IMR-90 (cell line): ENCODE measurements at regions not wholly inside any gene's neighbourhood (a gene's known extent, or its start where the extent isn't known, plus 50 kb on each side); places are given as distances from the start of the nearest gene placed in this dataset.

ENCODE experiments used
- ATAC-seq: fragments of 200-7000 bp; cut with Tn5 transposase; 2 replicates; pipeline ENCODE4 v1.9.1; 2020; ENCODE audit warnings: low read depth, mild to moderate bottlenecking, moderate library complexity
- BruUV-seq: library from RNA; stranded (reverse); fragments of 400-500 nt; replicated peaks from 2 replicates; lab custom pipeline; 2021; lab: Mats Ljungman, UMichigan
- CTCF ChIA-PET: fragments of 300-600 bp; formaldehyde crosslinking; extraction: SDS; loops from one replicate; lab custom pipeline; 2021; ENCODE audit warnings: antibody characterized with exemption; lab: Yijun Ruan, JAX
- POLR2A ChIA-PET: fragments of 300-600 bp; sonication (Branson Sonifier 250); formaldehyde crosslinking; loops from one replicate; lab custom pipeline; 2022; ENCODE audit warnings: antibody characterized with exemption; ENCODE audit not compliant: unreplicated experiment; lab: Charles Lee
- DNase-seq: peaks from one replicate; pipeline ENCODE4 v3.0.0; 2013
- H2AFZ ChIP-seq: replicated peaks from 2 replicates; pipeline ENCODE3; 2013; ENCODE audit warnings: low read length, mild to moderate bottlenecking; ENCODE audit not compliant: poor library complexity
- H2AK5ac ChIP-seq: 2 replicates; pipeline ENCODE4 v1.6.1; 2013; ENCODE audit warnings: low read depth, low read length, inconsistent platforms
- H2AK9ac ChIP-seq: replicated peaks from 2 replicates; pipeline ENCODE3; 2013; ENCODE audit warnings: mild to moderate bottlenecking, low read depth, low read length, moderate library complexity; ENCODE audit not compliant: poor library complexity
- H2BK120ac ChIP-seq: 2 replicates; pipeline ENCODE4 v1.6.1; 2013; ENCODE audit warnings: low read depth, low read length, inconsistent platforms
- H2BK15ac ChIP-seq: 3 replicates; pipeline ENCODE4 v1.6.1; 2013; ENCODE audit warnings: low read depth, low read length, inconsistent platforms
- H2BK20ac ChIP-seq: 2 replicates; pipeline ENCODE4 v1.6.1; 2013; ENCODE audit warnings: low read depth, mild to moderate bottlenecking, inconsistent platforms, low read length, moderate library complexity
- H2BK5ac ChIP-seq: 2 replicates; pipeline ENCODE4 v1.6.1; 2013; ENCODE audit warnings: mild to moderate bottlenecking, low read depth, low read length, inconsistent platforms; ENCODE audit not compliant: poor library complexity, severe bottlenecking
- H3K14ac ChIP-seq: replicated peaks from 2 replicates; pipeline ENCODE4 v1.6.1; 2013; ENCODE audit warnings: low read depth, low read length, inconsistent platforms
- H3K18ac ChIP-seq: 2 replicates; pipeline ENCODE4 v1.6.1; 2013; ENCODE audit warnings: low read depth, low read length, control low read depth
- H3K23ac ChIP-seq: 2 replicates; pipeline ENCODE4 v1.6.1; 2013; ENCODE audit warnings: low read depth, low read length, inconsistent platforms
- H3K27ac ChIP-seq: 2 replicates; pipeline ENCODE4 v1.5.1; 2013; ENCODE audit warnings: mild to moderate bottlenecking, control low read depth, low read length; ENCODE audit not compliant: insufficient read depth
- H3K27me3 ChIP-seq: 2 replicates; pipeline ENCODE4 v1.6.1; 2013; ENCODE audit warnings: low read length; ENCODE audit not compliant: control insufficient read depth, insufficient read depth
- H3K36me3 ChIP-seq: 2 replicates; pipeline ENCODE4 v1.6.1; 2013; ENCODE audit warnings: low read length, mixed read lengths; ENCODE audit not compliant: control insufficient read depth, insufficient read depth
- H3K4ac ChIP-seq: 2 replicates; pipeline ENCODE4 v1.6.1; 2013; ENCODE audit warnings: low read depth, low read length, inconsistent platforms
- H3K4me1 ChIP-seq: 2 replicates; pipeline ENCODE4 v1.6.1; 2013; ENCODE audit warnings: low read length, mixed read lengths; ENCODE audit not compliant: control insufficient read depth, insufficient read depth
- H3K4me2 ChIP-seq: 2 replicates; pipeline ENCODE4 v1.6.1; 2013; ENCODE audit warnings: low read depth, mild to moderate bottlenecking, control low read depth, low read length, moderate library complexity
- H3K4me3 ChIP-seq: 2 replicates; pipeline ENCODE4 v1.5.1; 2013; ENCODE audit warnings: low read depth, mild to moderate bottlenecking, control low read depth, low read length, moderate library complexity; ENCODE audit not compliant: insufficient read depth
- H3K56ac ChIP-seq: 2 replicates; pipeline ENCODE4 v1.6.1; 2013; ENCODE audit warnings: low read length, inconsistent platforms; ENCODE audit not compliant: insufficient read depth; ENCODE audit errors: extremely low read depth
- H3K79me1 ChIP-seq, 2 experiments: 2 replicates each; pipeline ENCODE4 v1.6.1; 2013; ENCODE audit warnings: low read length in 2 of 2, inconsistent platforms in 1 of 2, low read depth in 1 of 2
- H3K9ac ChIP-seq: 2 replicates; pipeline ENCODE4 v1.6.1; 2013; ENCODE audit warnings: low read depth, low read length, control low read depth
- H3K9me1 ChIP-seq: 2 replicates; pipeline ENCODE4 v1.6.1; 2013; ENCODE audit warnings: low read length, inconsistent platforms; ENCODE audit not compliant: insufficient read depth
- H3K9me3 ChIP-seq: 2 replicates; pipeline ENCODE4 v1.6.1; 2013; ENCODE audit warnings: low read length; ENCODE audit not compliant: control insufficient read depth, insufficient read depth
- H4K20me1 ChIP-seq: 2 replicates; pipeline ENCODE4 v1.6.1; 2013; ENCODE audit warnings: low read length, inconsistent platforms; ENCODE audit not compliant: insufficient read depth
- H4K5ac ChIP-seq: 2 replicates; pipeline ENCODE4 v1.6.1; 2013; ENCODE audit warnings: mild to moderate bottlenecking, low read depth, low read length, control low read depth
- H4K8ac ChIP-seq, 2 experiments: 2 replicates each; pipeline ENCODE4 v1.6.1; 2013; ENCODE audit warnings: low read depth in 2 of 2, low read length in 2 of 2, control low read depth in 1 of 2, inconsistent platforms in 1 of 2
- H4K91ac ChIP-seq: 2 replicates; pipeline ENCODE4 v1.6.1; 2013; ENCODE audit warnings: low read depth, low read length, inconsistent platforms; ENCODE audit not compliant: insufficient read depth
- FOS ChIP-seq: fragments of 150-350 bp; IDR thresholded peaks from 2 replicates; pipeline ENCODE4 v1.6.1; 2016; ENCODE audit warnings: low read depth, low read length
- RAD21 ChIP-seq: IDR thresholded peaks from 2 replicates; pipeline ENCODE4 v1.6.1; 2012; ENCODE audit warnings: low read length, improper control_type of control experiment
- RCOR1 ChIP-seq: IDR thresholded peaks from 2 replicates; pipeline ENCODE4 v1.6.1; 2012; ENCODE audit warnings: mild to moderate bottlenecking, low read length, improper control_type of control experiment; ENCODE audit not compliant: insufficient replicate concordance
- WGBS, 2 experiments: methylation state at CpG; one replicate each; pipeline versions ENCODE4 v1.1.5 to v1.1.7; 2013; ENCODE audit warnings: missing lambda C conversion rate in 2 of 2; ENCODE audit not compliant: insufficient read length in 1 of 2; ENCODE audit errors: extremely low coverage in 2 of 2; 5-methylcytosine and 5-hydroxymethylcytosine counted together
- dilution Hi-C: fragments of 300-500 bp; cut with HindIII; formaldehyde crosslinking; loops from one replicate; pipeline ENCODE4 v1.14.3; 2018; ENCODE audit warnings: low sequenced_read_pairs; ENCODE audit not compliant: unreplicated experiment
- in situ Hi-C: fragments of 300-500 bp; cut with MboI; formaldehyde crosslinking; loops from 3 replicates; pipeline ENCODE4 v1.14.3; 2019; ENCODE audit warnings: low sequenced_read_pairs, inconsistent platforms, mixed read lengths
- intact Hi-C: fragments of 100-400 bp; cut with micrococcal nuclease; formaldehyde crosslinking; loops from 2 replicates; pipeline ENCODE4 v1.10.0; 2022
- TF ChIP-seq, protein P1 (sequence below): fragments of 150-350 bp; IDR thresholded peaks from 2 replicates; pipeline ENCODE4 v1.6.1; 2017; ENCODE audit warnings: mild to moderate bottlenecking, antibody characterized with exemption, low read length, low read depth

DNA sequence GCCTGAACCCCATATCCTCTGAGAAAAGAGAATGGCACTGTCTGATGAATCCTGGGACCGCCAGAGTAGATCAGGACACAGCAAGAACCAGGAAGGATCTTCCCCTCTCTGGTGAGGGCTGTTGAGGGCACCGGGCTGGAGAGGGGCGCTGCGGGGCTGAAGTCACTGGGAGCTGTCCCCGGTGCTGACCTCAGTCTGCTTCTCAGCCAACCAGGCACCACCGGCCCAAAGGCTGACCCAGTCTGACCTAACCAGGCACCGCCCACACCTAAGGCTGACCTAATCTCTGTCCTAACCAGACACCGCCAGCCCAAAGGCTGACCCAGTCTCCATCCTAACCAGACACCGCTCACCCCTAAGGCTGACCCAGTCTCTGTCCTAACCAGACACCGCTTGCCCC lies 82.8 kb downstream of the CPZ start:
- Histone ChIP-seq H3K9me3 (no peaks in the 10 kb centered on the region), H2BK5ac (no peak overlapping the region), H2BK120ac (no peak overlapping the region), H3K79me1 (no peaks in the 10 kb centered on the region), H4K5ac (no peak overlapping the region), H3K4me3 (no peak overlapping the region), H4K91ac (no peak overlapping the region), H3K4me2 (no peak overlapping the region), H4K20me1 (no peaks in the 10 kb centered on the region), H2AK5ac (no peak overlapping the region), H3K23ac (no peak overlapping the region), H3K27me3 (no peaks in the 10 kb centered on the region), H3K56ac (no peak overlapping the region), H3K14ac (no peak overlapping the region), H2BK15ac (no peak overlapping the region), H3K36me3 (no peaks in the 10 kb centered on the region), H3K4ac (no peak overlapping the region), H2BK20ac (no peak overlapping the region), H4K8ac (no peak overlapping the region), H3K18ac (no peak overlapping the region), H2AK9ac (no peak overlapping the region), H3K4me1 (no peaks in the 10 kb centered on the region), H3K9me1 (no peaks in the 10 kb centered on the region), H3K9ac (no peak overlapping the region), H2AFZ (no peak overlapping the region), H3K27ac (no peak overlapping the region)
- ChIA-PET CTCF (no interaction called here), POLR2A (no interaction called here)
- ATAC-seq: peak; percentile 85
- in situ Hi-C loops: no loop called here
- no TSS peak for BruUV-seq
- 37% methylated on average over 3 of the region's 10 CpGs; no CpG with 5 or more reads in 1 of the 2 experiments for WGBS, 2 experiments
- TF ChIP-seq RCOR1 (no peak), FOS (no peak), RAD21 (no peak)
- TF ChIP-seq, protein P1, sequence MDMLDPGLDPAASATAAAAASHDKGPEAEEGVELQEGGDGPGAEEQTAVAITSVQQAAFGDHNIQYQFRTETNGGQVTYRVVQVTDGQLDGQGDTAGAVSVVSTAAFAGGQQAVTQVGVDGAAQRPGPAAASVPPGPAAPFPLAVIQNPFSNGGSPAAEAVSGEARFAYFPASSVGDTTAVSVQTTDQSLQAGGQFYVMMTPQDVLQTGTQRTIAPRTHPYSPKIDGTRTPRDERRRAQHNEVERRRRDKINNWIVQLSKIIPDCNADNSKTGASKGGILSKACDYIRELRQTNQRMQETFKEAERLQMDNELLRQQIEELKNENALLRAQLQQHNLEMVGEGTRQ: no peak
- DNase-seq: peak; percentile 2
- intact Hi-C loops: no loop called here
- dilution Hi-C loops: no loop called here
